Sigmoid colon (tissue), 4 donors: ENCODE measurements at regions not wholly inside any gene's neighbourhood (a gene's known extent, or its start where the extent isn't known, plus 50 kb on each side); places are given as distances from the start of the nearest gene placed in this dataset.

ENCODE experiments used
- CTCF ChIP-seq, 4 experiments: fragments of 450-650 bp in 3 of 4; fragments of 200-600 bp in 1 of 4; IDR thresholded peaks; one replicate each; pipeline ENCODE4 v1.5.1; 2016 to 2019; ENCODE audit warnings: antibody characterized with exemption in 4 of 4, mild to moderate bottlenecking in 3 of 4, moderate library complexity in 2 of 4
- POLR2AphosphoS5 ChIP-seq, 4 donors: sonication (generic); formaldehyde crosslinking; IDR thresholded peaks; one replicate each; pipeline ENCODE4 v1.6.1; 2017; ENCODE audit warnings: antibody characterized with exemption in 4 of 4

GRCh38 chr16:16877061-16877460, 498.1 kb downstream of the NPIPA7 start:
- TF ChIP-seq CTCF (IDR thresholded peaks at IDR 0.05) = no peak
- no peak for TF ChIP-seq POLR2AphosphoS5 (IDR thresholded peaks at IDR 0.05)
